Tibial nerve (tissue), 4 donors: ENCODE measurements at regions not wholly inside any gene's neighbourhood (a gene's known extent, or its start where the extent isn't known, plus 50 kb on each side); places are given as distances from the start of the nearest gene placed in this dataset.

ENCODE experiments used
- DNase-seq, 2 donors: peaks; one replicate each; pipeline ENCODE4 v3.0.0-alpha.2; 2019; ENCODE audit warnings: low spot score in 2 of 2
- H3K27ac ChIP-seq, 4 donors: fragments of 200-600 bp; sonication (generic) in 3 of 4; one replicate each; pipeline ENCODE4 v1.5.1; 2017 to 2019; ENCODE audit warnings: mild to moderate bottlenecking in 1 of 4
- H3K27me3 ChIP-seq, 2 donors: fragments of 200-600 bp; sonication (generic) in 1 of 2; one replicate each; pipeline versions ENCODE4 v1.5.1 to v1.6.0; 2017 to 2019
- H3K36me3 ChIP-seq, 3 donors: fragments of 200-600 bp; sonication (generic); one replicate each; pipeline ENCODE4 v1.5.1; 2018 to 2019
- H3K4me1 ChIP-seq, 4 donors: fragments of 200-600 bp; sonication (generic) in 3 of 4; one replicate each; pipeline ENCODE4 v1.5.1; 2017 to 2019
- H3K4me3 ChIP-seq, 4 donors: fragments of 200-600 bp; sonication (generic) in 3 of 4; one replicate each; pipeline ENCODE4 v1.5.1; 2017 to 2019; ENCODE audit warnings: mild to moderate bottlenecking in 1 of 4, moderate library complexity in 1 of 4
- H3K9me3 ChIP-seq, 4 donors: fragments of 200-600 bp; sonication (generic) in 3 of 4; one replicate each; pipeline ENCODE4 v1.5.1; 2017 to 2019
- EP300 ChIP-seq, 2 donors: sonication (generic); formaldehyde crosslinking; IDR thresholded peaks; one replicate each; pipeline ENCODE4 v1.6.1; 2017; ENCODE audit warnings: antibody characterized with exemption in 2 of 2, mild to moderate bottlenecking in 1 of 2
- POLR2A ChIP-seq, 2 donors: fragments of 450-650 bp; IDR thresholded peaks; one replicate each; pipeline ENCODE4 v1.6.1; 2017; ENCODE audit warnings: antibody characterized with exemption in 2 of 2, mild to moderate bottlenecking in 2 of 2, moderate library complexity in 2 of 2
- WGBS, 2 donors: methylation state at CpG; one replicate each; pipeline ENCODE4 v1.1.5; 2018; 5-methylcytosine and 5-hydroxymethylcytosine counted together
- TF ChIP-seq, protein P1 (sequence below), 5 experiments: fragments of 200-600 bp in 3 of 5; fragments of 450-650 bp in 2 of 5; sonication (generic) in 3 of 5; IDR thresholded peaks; one replicate each; pipeline ENCODE4 v1.5.1; 2016 to 2019; ENCODE audit warnings: antibody characterized with exemption in 5 of 5, mild to moderate bottlenecking in 3 of 5, moderate library complexity in 2 of 5

DNA sequence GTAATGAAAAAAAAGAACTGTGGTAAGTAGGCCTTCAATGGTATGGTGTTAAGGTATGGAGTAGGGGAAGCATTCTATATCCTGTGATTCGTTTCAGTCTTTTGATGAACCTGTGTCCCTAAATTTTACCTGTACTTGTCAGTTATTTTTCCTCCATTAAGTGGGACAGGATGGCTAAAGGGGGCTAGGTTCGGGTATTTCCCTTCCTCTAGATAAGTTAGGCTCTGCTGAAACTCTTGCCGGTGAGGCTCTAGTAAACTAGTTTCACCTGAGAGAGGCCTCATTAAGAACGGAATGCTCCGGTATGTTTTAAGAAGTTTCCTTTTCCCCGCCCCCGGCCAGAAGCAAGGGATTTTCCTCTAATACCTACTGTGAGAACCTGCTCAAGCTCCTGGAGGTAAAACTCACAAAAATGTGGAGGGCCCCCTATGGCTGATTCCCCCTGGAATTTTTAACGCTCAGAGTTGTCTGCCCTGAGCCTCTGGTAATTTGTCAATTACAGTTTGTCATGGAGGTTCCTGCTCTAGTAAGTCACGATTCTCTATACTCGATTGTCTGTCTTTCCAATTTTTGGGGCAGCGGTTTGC, 87.7 kb downstream of the MACIR start:
- Histone ChIP-seq H3K27ac (no peak overlapping the region), H3K27me3 (no peaks in the 10 kb centered on the region), H3K4me3 (no peak overlapping the region), H3K9me3 (no peaks in the 10 kb centered on the region), H3K36me3 (no peaks in the 10 kb centered on the region), H3K4me1 (no peaks in the 10 kb centered on the region)
- DNase-seq = no peak
- no peak for TF ChIP-seq EP300 (IDR thresholded peaks at IDR 0.05)
- TF ChIP-seq POLR2A (IDR thresholded peaks at IDR 0.05) = no peak
- TF ChIP-seq, protein P1, sequence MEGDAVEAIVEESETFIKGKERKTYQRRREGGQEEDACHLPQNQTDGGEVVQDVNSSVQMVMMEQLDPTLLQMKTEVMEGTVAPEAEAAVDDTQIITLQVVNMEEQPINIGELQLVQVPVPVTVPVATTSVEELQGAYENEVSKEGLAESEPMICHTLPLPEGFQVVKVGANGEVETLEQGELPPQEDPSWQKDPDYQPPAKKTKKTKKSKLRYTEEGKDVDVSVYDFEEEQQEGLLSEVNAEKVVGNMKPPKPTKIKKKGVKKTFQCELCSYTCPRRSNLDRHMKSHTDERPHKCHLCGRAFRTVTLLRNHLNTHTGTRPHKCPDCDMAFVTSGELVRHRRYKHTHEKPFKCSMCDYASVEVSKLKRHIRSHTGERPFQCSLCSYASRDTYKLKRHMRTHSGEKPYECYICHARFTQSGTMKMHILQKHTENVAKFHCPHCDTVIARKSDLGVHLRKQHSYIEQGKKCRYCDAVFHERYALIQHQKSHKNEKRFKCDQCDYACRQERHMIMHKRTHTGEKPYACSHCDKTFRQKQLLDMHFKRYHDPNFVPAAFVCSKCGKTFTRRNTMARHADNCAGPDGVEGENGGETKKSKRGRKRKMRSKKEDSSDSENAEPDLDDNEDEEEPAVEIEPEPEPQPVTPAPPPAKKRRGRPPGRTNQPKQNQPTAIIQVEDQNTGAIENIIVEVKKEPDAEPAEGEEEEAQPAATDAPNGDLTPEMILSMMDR (IDR thresholded peaks at IDR 0.05) = no peak
- 61 to 67% methylated on average over 11 of the region's 11 CpGs for WGBS, 2 donors

DNA sequence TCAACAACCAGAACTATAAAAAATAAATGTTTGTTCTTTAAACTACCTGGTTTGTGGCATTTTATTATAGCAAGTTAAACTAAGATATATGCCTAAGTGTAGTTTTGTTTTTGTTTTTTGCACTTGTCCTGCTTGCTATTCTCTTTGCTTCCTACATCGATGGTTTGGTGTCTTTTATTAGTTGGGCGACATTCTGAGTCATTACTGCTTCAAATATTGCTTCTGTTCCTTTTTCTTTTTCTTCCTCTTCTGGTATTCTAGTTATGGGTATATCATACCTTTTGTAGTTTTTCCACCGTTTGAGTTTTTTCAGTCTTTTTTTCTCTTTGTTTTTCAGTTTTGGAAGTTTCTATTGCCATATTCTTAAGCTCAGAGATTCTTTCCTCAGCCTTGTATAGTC, 86.9 kb downstream of the MACIR start:
- H3K36me3 ChIP-seq = no peaks in the 10 kb centered on the region
- H3K27ac ChIP-seq = no peak overlapping the region
- TF ChIP-seq, protein P1 (IDR thresholded peaks at IDR 0.05) = no peak
- TF ChIP-seq POLR2A (IDR thresholded peaks at IDR 0.05) (no peak), EP300 (IDR thresholded peaks at IDR 0.05) (no peak)
- no peaks in the 10 kb centered on the region for H3K27me3 ChIP-seq
- H3K4me3 ChIP-seq = no peak overlapping the region
- 88 to 89% methylated on average over 3 of the region's 3 CpGs for WGBS, 2 donors
- DNase-seq = no peak
- H3K9me3 ChIP-seq = no peaks in the 10 kb centered on the region
- no peaks in the 10 kb centered on the region for H3K4me1 ChIP-seq

DNA sequence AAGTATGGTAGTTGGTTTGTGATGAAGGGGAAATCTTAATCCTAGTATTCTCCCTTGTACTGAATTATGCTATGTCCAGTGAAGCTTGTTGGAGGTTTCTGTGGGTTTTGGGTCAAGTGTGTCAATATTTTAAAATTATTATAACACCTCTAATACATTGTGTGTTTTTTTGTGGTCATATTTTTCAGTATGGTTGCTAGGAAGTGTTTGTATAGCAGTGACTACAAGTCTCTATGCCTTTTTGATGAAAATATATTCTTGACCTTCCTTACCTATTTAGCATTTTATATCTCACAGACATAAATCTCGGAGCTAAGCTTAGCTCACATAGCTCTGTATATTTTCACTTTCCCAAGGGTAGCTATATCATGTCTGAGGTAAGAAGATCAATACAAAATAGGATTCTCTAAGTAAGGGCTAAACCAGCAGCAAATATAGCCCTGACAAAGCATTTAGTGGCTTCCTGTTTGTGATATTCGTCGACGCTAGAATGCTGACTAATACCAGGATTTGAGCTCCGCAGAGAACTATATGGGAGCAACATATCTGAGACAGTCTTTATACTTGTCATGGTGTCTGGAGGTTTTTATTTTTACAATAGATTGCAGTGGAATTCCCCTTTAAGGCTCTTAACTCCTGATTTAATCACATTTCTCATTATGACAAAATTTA, 82.3 kb downstream of the MACIR start:
- H3K27ac ChIP-seq = no peak overlapping the region
- no peak for TF ChIP-seq EP300 (IDR thresholded peaks at IDR 0.05)
- no peak for TF ChIP-seq POLR2A (IDR thresholded peaks at IDR 0.05)
- TF ChIP-seq, protein P1 (IDR thresholded peaks at IDR 0.05) = no peak
- H3K9me3 ChIP-seq = no peaks in the 10 kb centered on the region
- no peaks in the 10 kb centered on the region for H3K4me1 ChIP-seq
- H3K4me3 ChIP-seq = no peak overlapping the region
- DNase-seq = no peak
- no peaks in the 10 kb centered on the region for H3K36me3 ChIP-seq
- H3K27me3 ChIP-seq = no peaks in the 10 kb centered on the region
- WGBS, 2 donors = 47 to 74% methylated on average over 5 of the region's 5 CpGs

DNA sequence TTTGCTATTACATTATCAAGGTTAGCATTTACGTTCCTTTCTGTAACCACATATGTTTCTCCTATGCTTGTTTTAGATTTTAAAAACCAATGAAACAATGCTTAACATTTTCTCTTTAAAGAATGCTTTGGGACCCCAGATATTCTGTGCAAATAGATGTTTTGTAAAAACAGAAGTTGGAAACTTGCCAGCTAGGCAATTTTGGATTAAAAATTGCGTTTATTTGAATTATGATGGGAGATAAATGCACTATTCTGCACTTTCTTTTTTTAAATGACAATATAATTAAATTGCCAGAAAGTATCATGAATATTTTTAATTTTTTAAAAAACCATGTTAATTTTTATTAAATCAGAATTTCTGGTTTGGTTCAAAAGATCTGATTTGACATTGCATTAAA, 81.6 kb downstream of the MACIR start:
- no peak for TF ChIP-seq POLR2A (IDR thresholded peaks at IDR 0.05)
- TF ChIP-seq, protein P1 (IDR thresholded peaks at IDR 0.05) = no peak
- no peak for TF ChIP-seq EP300 (IDR thresholded peaks at IDR 0.05)
- 82 to 84% methylated on average over 2 of the region's 2 CpGs for WGBS, 2 donors
- DNase-seq = no peak
- H3K9me3 ChIP-seq = no peaks in the 10 kb centered on the region
- H3K4me3 ChIP-seq = no peak overlapping the region
- no peaks in the 10 kb centered on the region for H3K27me3 ChIP-seq
- no peaks in the 10 kb centered on the region for H3K36me3 ChIP-seq
- H3K4me1 ChIP-seq = no peaks in the 10 kb centered on the region
- no peak overlapping the region for H3K27ac ChIP-seq

DNA sequence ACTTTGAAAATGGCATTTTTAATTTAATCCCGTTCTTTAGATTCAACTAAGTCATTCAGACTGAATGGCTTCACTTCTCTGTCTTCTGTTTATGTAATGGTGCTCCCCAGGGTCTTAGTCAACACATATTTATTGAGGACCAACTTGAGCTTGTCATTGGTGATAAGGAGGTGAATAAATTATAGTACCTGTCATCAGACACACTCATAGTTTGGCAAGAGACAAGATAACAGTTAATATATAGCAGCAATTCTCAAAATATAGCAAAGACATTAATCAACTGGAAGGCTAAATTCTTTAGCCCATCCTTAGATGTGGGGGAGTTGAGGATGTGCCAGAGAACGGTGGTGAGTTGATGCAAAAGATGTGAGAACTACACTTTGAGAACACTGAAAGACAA, 78.4 kb downstream of the MACIR start:
- Histone ChIP-seq H3K27ac (no peak overlapping the region), H3K9me3 (no peaks in the 10 kb centered on the region), H3K36me3 (no peaks in the 10 kb centered on the region), H3K27me3 (no peaks in the 10 kb centered on the region), H3K4me3 (no peak overlapping the region), H3K4me1 (no peaks in the 10 kb centered on the region)
- 76 to 78% methylated on average over 2 of the region's 2 CpGs for WGBS, 2 donors
- no peak for DNase-seq
- TF ChIP-seq, protein P1 (IDR thresholded peaks at IDR 0.05) = no peak
- TF ChIP-seq POLR2A (IDR thresholded peaks at IDR 0.05) (no peak), EP300 (IDR thresholded peaks at IDR 0.05) (no peak)
